ENCODE measurements at regions not wholly inside any gene's neighbourhood (a gene's known extent, or its start where the extent isn't known, plus 50 kb on each side); places are given as distances from the start of the nearest gene placed in this dataset.

- H3K9ac ChIP-seq (replicated peaks; ENCODE audit: extremely low read depth, insufficient read depth, low read length): no peak overlapping the region
- H2AFZ ChIP-seq (ENCODE audit: low read depth, low read length): no peak overlapping the region
- DNase-seq (ENCODE audit: low read depth, low spot score) (no peak), FAIRE-seq (no peak)
- no peaks in the 10 kb centered on the region for H3K27me3 ChIP-seq (ENCODE audit: control insufficient read depth in 2 of 2, insufficient read depth in 2 of 2, low read length in 2 of 2)
- no peaks in the 10 kb centered on the region for H3K9me1 ChIP-seq (replicated peaks; ENCODE audit: control insufficient read depth, extremely low read depth, insufficient read depth, low read length)
- H3K9me3 ChIP-seq (replicated peaks; ENCODE audit: control insufficient read depth, insufficient read depth, low read length): no peaks in the 10 kb centered on the region
- no peak for TF ChIP-seq POLR2AphosphoS5 (IDR thresholded peaks at IDR 0.05; ENCODE audit: insufficient read depth, low read depth, low read length)
- TF ChIP-seq CTCF (IDR thresholded peaks at IDR 0.05; ENCODE audit: extremely low read depth in 1 of 2, insufficient read depth in 1 of 2, low read depth in 1 of 2, low read length in 2 of 2): no peak
- no peak for TF ChIP-seq JUN (IDR thresholded peaks at IDR 0.05; ENCODE audit: borderline replicate concordance, insufficient read depth, insufficient read length, low read depth)
- TF ChIP-seq GATA2 (IDR thresholded peaks at IDR 0.05; ENCODE audit: insufficient read depth, insufficient read length, low read depth, low read length): no peak
- TF ChIP-seq POLR2A (IDR thresholded peaks at IDR 0.05; ENCODE audit: low read depth, low read length): no peak
- no peak for TF ChIP-seq FOS (IDR thresholded peaks at IDR 0.05; ENCODE audit: borderline replicate concordance, insufficient read depth, low read length)
- TF ChIP-seq, protein P1, sequence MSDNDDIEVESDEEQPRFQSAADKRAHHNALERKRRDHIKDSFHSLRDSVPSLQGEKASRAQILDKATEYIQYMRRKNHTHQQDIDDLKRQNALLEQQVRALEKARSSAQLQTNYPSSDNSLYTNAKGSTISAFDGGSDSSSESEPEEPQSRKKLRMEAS (IDR thresholded peaks at IDR 0.05; ENCODE audit: insufficient read depth, insufficient read length): no peak
- no peak for TF ChIP-seq MYC (IDR thresholded peaks at IDR 0.05; ENCODE audit: low read depth, low read length)
- TF ChIP-seq EZH2 (IDR thresholded peaks at IDR 0.05; ENCODE audit: borderline replicate concordance, low read depth, low read length, severe bottlenecking): no peak
- POLR2A ChIA-PET: no interaction called here
- intact Hi-C loops (cut with micrococcal nuclease) (no loop called here), dilution Hi-C loops (cut with MboI; ENCODE audit: extremely low pct_ligation_motif_present, low sequenced_read_pairs) (no loop called here)
- no peak overlapping the region for H3K27ac ChIP-seq (ENCODE audit: insufficient read depth, low read depth, low read length)
- H3K4me3 ChIP-seq (replicated peaks in 1 of 3; ENCODE audit: insufficient read depth in 1 of 3, low read depth in 1 of 3, low read length in 3 of 3): no peak overlapping the region
- BruUV-seq (replicated peaks): no TSS peak
- H3K4me1 ChIP-seq (ENCODE audit: control insufficient read depth, extremely low read depth, insufficient read depth, low read length): no peaks in the 10 kb centered on the region
- CTCF ChIA-PET: no interaction called here
- no peaks in the 10 kb centered on the region for H3K79me2 ChIP-seq (ENCODE audit: control insufficient read depth, insufficient read depth, low read length)
- H3K36me3 ChIP-seq (ENCODE audit: control insufficient read depth in 2 of 2, extremely low read depth in 1 of 2, insufficient read depth in 2 of 2, low read length in 2 of 2): no peaks in the 10 kb centered on the region
- no peaks in the 10 kb centered on the region for H4K20me1 ChIP-seq (replicated peaks; ENCODE audit: control insufficient read depth, extremely low read depth, insufficient read depth, low read length)
- H3K4me2 ChIP-seq (ENCODE audit: insufficient read depth, low read length): no peak overlapping the region
Observed at GRCh38 chr4:77443941-77444340, 161.7 kb upstream of the CXCL13 start.

All from endothelial cell of umbilical vein (primary cell).